ENCODE measurements at regions not wholly inside any gene's neighbourhood (a gene's known extent, or its start where the extent isn't known, plus 50 kb on each side); places are given as distances from the start of the nearest gene placed in this dataset.
"Not testable (repeated sequence)": the region's sequence is repeated elsewhere in the genome, so short reads cannot be mapped to it uniquely, and the experiment has no call there.

DNA sequence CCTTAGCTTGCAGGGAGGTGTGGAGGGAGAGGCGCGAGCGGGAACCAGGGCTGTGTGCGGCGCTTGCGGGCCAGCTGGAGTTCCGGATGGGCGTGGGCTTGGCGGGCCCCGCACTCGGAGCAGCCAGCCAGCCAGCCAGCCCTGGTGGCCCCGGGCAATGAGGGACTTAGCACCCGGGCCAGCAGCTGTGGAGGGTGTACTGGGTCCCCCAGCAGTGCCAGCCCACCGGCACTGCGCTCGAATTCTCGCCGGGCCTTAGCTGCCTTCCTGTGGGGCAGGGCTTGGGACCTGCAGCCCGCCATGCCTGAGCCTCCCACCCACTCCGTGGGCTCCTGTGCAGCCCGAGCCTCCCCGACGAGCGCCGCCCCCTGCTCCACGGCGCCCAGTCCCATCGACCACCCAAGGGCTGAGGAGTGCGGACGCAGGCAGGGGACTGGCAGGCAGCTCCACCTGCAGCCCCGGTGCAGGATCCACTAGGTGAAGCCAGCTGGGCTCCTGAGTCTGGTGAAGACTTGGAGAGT lies 462.2 kb downstream of the ACTL7B start:
- not testable (repeated sequence) for DNase-seq

DNA sequence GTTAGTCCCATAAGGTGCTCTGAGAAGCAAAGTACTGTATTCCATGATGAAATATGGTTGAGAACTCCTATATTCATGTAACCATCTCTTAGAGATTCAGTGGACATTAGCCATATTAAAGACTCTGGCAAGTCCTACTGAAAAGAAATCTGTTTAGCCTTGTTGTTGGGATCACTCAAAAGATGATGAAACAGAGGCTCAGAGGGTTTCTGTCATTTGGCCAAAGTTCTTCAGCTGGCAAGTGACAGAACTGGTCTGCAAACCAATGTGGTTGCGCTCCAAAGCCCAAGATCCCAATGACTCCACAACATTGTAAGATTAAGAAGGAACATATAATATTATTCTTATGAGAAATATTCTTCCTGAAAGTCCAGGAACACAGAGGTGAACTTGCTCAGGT lies 462.9 kb downstream of the ACTL7B start:
- no peak for DNase-seq

DNA sequence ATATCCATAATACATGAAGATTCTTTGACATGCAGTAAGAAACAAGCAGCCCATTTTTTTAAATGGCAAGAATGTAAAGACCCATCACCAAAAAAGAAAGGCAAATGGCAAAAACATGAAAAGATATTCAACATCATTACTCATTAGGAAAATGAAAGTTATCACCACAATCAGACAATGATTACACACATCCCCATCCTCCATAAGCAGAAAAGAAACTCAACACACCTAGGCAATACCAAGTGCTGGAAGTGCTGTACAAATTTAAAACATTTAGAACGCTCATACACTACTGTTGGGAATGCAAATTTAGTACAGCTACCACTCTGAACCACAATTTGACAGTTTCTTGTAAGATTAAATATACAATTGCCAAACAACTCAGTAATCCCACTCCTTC lies 466.7 kb downstream of the ACTL7B start:
- no peak for DNase-seq

DNA sequence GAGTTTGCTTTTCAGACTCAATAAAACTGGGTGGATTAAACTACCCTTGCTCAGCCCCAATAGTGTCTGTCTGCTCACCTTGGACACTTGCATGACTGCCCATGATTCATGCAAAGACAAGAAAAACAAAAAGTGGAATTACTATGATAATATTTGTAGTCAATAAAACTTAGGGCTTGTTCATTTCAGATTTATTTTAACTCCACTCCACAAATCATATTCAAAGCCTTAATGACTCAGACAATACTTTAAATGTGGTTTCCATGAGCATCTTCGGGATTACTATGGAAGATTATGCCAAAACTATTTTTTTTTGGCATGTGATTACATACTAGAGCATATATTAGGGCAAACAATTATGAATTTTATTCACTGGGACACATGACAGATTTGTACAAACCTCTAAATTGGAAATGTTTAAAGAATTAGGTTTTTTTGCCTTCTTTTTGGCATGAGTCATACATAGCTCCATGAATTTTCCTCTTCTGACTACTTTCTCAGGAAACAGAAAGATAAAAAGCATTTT lies 468.9 kb downstream of the ACTL7B start:
- DNase-seq, result no peak

DNA sequence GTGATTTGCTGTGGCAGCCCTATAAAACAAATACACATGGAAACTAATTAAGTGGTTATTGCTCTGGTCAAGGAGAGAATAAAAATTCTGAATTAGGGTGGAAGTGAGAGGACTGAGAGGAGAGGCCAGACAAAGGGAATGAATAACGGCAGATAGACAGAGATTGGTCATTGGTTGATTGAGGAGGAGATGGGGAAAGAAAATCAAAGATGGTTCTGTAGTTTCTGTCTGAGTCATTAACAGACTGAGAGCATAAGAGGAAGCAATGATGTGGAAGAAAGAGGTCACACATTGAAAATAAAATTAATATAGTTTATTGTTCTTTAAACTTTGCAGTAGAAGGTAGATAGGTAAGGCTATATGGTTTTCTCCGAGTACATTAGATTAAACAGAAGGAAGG lies 469.8 kb downstream of the ACTL7B start:
- DNase-seq, result no peak

DNA sequence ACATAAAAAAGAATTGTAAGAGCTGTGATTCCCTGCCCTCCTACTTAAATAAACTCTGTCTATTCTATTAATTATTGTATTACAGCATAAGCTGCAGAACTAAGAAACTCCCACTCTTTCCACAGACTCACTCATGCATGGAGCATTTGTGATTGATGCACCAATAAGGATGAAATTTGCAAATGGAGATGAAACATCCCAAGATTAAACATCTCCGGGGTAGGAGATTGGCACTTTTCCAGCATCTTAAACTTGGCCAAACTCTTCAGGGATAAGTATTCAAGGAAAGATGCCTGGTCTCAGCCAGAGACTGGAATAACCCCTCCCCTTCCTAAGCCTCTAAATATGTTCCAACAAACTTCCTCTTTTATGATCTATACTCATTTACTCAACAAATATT lies 472.0 kb downstream of the ACTL7B start:
- DNase-seq, result no peak

DNA sequence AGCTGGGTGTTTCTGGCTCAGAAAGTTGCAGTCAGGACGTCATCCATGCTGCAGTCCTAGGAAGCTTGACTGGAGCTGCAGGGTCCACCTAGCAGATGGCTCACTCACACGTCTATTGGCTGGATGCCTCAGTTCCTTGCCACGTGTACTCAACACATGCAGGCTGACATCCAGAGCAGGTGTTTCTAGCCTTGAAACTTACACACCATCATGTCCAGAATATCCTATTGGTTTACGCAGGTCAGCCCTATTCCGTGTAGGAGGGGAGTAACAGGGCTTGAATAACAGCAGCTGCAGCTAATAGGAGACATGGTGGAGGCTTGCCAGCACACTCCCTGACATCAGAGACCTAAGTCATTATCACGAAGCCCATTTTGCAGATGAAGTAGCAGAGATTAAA lies 473.5 kb downstream of the ACTL7B start:
- no peak for DNase-seq

DNA sequence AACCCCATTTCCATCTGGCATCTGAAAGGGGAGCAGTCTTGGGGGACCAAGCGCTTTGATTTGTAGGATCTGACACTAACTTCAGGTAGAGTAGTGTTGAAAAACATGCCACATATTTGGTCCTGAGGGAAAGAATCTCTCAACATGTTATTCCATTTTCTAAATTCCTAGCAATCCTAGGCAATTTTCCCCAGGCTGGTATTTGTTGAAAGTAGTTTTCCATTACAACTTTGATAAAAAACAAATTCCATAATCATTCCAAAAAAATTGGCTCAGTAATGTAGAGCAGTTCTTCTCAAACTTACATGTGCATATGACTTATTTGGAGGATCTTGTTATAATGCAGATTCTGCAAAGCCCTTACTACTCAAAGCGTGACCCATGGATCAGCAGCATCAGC lies 477.9 kb downstream of the ACTL7B start:
- DNase-seq, result no peak

DNA sequence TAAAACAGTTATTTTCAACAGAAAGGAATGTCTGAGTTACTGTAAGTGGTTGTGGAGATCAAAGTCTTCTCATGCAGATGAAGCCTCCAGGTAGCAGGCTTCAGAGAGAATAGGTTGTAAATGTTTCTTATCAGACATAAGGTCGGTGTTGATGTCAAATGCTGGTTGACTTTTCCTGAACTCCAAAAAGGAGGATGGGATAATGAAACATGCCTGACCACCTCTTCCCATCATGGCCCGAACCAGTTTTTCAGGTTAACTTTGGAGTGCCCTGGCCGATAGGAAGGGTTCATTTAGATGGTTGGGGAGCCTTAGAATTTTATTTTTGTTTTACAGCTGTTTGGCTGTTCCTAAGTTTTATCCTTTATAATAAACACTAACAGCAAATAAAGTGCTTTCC lies 478.4 kb downstream of the ACTL7B start:
- DNase-seq, result no peak

DNA sequence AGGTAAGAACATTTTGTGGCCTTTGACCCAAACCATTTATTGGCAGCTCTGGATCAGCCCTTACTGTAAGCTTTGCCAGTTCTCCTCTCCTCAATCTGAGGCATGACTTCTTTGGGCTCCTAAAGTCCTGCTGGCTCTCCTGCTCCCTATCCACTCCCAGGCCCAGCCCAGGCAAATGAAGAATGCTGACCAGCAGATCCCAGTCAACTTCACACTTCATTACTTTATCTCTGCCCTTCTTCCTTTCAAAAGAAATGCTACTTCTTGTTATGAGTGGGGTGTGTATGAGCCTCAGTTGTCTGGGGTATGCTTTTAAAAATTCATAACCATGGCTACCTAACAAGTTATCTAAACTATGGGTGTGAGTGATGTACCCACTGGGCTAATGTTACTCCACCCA lies 479.6 kb downstream of the ACTL7B start:
- no peak for DNase-seq

DNA sequence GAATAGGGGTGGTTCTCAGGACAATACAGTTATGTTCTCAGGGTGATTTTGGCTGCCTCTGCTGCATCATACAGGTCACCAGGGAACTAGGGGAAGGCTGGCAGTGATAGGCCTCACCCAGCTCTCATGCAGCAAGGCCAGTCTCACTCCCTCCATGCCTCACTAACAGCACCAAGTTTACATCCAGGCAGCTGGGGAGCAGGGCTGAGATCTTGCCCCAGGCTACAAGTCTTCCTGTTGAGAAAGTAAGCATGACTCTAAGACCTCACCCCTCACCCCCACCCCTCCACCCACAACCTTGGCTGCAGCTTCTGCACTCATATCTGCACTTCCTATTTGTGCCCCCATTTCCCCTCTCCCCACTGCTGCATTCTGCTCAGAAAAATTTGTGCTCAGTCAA lies 481.2 kb downstream of the ACTL7B start:
- DNase-seq, result no peak

DNA sequence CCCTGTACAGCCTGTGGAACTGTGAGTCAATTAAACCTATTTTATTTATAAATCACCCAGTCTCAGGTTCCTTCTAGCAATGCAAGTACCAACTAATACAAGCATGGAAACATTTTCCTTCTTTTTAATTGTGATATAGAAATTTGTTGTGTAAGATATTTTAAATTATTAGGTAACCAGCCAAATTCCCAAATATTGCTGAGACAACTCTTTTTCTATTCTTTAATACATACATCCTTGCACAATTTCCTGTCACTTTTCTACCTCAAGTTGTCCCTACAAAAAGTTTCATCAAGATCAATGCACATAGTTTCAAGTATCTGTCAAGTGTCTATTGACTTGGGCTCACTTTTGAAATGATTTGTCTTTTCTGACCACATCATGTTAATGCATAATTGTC lies 488.6 kb downstream of the ACTL7B start:
- no peak for DNase-seq

DNA sequence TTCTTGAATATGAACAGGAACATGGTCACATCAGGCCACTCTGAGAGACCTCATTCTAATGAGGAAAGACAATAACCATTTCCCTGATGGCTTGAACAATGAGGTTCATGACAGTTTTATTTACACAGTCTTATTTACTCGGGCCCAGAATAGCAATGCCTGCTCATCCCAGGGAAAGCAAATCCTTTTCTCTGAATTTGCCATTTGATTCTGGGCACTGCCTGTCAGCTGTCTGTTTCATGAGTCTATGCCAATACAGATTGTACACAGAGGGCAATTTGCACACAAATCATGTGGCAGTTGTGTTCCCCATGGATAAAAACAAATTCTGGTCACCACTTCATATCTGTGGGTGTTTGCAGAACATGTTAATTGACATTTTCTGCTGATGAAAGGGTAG lies 492.5 kb downstream of the ACTL7B start:
- DNase-seq, result no peak

DNA sequence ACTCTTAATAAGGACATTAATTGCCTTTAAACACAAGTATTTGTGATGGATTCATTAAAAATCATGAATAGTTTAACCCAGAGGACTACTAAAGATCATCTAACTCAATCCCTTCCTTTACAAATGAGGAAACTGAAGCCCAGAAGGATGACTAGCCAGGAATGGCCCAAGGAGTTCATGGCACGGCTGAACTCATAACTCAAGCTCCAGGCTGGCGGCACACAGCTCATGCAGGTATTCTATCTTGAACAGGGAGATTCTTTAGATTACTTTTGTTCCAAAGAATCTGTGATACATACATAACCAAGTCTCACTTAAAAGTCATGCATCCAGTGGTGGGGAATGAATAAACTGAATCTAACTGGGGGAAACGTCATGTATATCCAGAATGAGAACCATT lies 495.5 kb downstream of the ACTL7B start:
- DNase-seq, result no peak

DNA sequence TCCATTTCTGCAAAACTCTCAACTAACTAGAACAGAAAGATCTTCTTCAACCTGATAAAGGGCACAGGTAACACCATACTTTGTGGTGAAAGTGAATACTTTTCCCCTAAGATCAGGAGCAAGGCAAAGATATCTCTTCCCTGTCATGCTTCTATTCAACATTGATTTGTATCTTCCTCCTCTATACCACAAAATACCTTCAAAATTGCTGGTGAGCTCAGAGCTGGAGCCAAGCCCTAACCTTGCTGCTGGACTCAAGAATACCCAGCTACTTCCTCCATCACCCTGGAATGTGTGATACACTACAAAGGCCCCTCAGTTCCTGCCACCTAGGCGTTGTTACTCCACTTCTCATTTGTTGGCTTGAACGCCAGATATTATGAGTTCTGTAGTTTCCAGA lies 499.0 kb downstream of the ACTL7B start:
- DNase-seq, result no peak

DNA sequence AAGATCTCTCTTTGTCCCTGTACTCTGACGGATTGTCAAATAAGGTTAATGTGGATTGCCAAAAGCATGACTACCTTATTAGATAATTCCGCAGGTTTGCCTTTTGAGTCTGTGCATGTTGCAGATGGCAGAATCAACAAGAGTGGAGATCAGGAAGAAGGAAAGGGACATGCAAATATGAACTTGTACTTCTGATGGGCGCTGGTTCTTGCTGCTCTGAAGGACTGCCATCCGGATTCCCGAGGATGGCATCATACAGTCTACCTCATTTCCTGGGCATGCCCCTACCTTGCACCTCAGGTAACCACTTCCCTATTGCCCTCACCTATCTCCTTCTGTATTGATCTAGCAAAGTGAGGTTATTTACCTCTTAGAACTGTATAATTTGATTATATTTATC lies 504.2 kb downstream of the ACTL7B start:
- DNase-seq, result no peak

DNA sequence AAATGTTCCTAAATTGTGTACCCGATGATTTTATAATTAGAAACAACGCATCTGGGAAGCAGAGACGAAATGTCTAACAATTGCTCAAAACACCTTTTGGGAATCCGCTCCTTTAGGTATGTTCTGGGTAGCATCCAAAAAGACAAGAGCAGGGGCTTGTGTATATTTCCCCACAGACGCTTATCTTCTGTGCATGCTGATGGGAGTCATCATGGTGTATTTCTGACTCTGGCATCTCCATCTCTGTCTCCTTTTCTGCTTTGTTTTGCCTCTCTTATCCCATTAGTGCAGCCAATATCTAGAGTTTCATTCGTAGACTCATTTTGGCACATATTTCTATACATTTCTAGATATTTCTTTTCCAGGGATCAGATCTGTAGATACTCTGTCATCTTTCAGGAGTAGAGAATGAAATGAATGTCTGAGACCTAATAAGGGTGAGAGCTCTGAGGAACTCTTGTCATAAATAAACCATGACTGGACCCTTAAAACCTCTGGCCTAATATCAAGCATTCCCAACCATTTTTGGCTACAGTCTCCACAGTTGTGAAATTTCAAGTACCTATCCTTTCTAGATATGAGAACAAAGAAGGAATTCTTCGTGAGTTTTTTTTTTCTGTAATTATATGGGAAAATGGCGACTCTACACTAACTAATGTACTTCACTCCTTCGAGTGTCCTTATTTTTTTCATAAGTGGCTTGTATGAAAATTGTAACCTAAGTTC lies 508.2 kb downstream of the ACTL7B start:
- no peak for DNase-seq

DNA sequence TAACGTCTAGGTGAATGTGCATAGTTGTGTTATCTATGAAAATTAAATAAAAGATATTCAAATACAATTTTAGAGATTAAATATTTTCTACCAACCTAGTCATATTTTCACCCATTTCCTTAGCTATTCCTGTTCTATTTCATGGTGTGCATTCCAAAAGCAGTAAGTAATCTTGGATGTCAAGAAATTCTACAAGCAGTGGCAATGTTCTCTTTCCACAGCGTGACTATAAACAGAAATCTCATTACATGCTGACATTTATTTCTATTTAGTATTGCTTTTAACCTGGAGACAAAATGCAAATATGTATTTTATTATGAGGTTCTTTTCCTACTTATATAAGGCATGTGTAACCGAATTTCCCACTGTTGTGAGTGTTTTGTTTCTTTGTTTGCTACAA lies 510.0 kb downstream of the ACTL7B start:
- DNase-seq, result no peak

DNA sequence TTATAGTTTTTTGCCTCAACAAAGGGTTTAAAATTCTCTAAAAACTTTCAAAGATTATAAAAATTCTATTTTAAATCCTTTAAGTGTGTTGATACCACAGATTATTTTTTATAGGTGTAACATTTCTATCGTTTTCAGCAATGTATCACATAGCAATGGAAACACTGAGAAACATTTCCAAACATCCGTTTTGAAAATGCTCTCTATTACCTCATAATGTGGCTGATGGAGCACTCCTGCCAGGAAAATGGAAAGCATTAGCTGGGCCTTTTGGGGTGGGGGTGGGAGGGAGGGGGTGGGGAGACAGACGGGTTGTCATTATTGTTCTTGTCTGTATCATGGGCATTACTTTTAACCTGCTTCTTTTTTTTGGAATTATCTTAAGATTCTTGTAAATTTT lies 516.5 kb downstream of the ACTL7B start:
- DNase-seq, result no peak

DNA sequence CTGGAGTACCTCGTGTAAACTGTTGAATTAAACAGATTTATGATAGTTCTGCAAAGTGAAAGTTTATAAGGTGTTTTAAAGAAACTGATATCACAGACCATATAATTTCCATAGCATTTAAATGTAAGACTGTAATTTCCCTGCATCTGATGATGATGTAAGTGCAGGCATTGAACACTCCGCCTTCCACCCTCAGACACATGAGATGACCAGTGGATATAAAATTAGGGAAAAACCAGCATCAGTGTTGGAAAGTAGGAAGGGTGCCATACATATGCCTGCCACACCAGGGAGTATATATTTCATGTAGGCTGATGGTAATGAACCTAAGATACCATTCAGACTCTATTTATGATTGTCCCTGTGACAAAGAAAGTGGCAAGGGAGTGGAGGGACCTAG lies 519.2 kb downstream of the ACTL7B start:
- DNase-seq, result no peak

DNA sequence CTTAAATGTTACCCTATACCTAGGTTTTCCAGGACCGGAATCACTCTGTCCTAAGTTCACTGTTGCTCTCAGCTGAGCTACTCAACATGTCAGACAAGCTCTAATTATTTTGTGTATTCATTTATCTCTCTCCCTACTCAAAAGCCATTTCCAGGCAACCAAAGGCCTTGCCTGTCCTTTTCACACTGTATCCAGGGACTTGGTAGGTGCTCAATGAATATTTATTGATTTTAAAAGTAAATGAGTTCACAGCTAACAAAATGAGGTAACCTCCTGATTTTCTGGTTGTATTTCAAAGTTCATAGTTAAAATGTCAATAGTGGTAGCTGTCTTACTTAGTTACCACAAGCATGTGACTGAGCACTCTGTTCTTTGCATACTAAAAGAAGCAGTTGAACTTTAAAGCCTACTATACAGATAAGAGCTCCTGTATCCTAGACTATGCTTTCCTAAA lies 522.2 kb downstream of the ACTL7B start:
- no peak for DNase-seq

DNA sequence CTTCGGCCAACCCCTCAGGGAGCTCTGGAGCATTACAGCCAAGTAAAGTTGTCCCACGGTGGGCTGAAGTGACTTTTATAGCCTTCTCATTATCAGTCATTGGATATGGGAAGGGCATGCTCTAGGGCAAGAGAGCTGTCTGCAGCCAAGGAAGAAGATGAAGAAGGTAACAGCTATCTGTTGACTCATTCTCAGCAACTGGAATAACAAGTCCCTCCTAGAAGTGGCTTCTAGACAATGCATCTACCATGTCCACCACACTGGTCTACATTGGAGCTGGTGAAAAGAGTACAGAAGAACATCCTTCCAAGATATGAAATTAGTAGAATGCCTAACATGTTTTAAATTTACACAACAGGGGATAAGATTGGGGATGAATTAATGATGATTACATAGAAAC lies 524.2 kb downstream of the ACTL7B start:
- no peak for DNase-seq

DNA sequence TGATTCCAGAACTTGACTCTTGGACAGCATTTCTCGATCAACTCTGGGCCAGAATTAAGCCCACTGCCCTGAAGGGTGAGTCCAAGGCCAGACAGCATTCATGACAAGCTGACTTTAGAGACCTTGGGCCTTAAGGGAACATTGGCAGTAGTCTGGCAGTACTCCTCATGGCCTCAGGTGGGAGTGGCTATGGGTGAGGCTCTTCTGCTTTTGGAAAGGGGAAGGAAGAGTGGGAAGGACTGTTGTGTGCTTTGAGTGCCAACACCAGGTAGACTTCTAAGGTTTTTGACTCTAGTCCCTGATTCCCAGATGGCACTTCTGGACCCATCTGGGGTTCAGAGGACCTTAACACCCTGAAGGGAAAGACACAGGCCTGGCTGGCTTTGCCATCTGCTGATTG lies 530.4 kb downstream of the ACTL7B start:
- DNase-seq, result no peak

DNA sequence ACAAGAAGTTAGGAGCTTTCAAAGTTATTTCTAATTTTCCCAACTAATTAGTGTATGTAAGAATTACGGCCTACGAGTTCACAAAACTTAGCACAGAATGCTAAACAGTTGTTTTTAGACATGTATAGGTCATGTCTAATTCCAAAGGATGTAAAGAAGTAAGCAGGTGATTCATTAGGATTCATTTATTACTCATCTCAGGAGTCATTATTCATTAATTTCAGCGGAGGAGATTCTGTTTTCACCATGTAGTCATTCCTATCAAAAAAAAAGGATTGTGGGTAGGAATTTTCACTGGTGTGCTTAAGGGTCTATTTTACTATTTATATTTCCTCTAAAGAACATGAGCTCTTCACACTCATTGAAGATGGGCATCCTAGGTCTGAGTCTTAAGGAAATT lies 532.2 kb downstream of the ACTL7B start:
- DNase-seq, result no peak
